Trophoblast cell (in vitro differentiated cells and primary cell): ENCODE measurements at regions not wholly inside any gene's neighbourhood (a gene's known extent, or its start where the extent isn't known, plus 50 kb on each side); places are given as distances from the start of the nearest gene placed in this dataset.

Experiments
- DNase-seq, 2 donors: peaks; one replicate each; pipeline ENCODE4 v3.0.0-alpha.2; 2016
- H2AFZ ChIP-seq: 2 replicates; pipeline ENCODE4 v1.6.1; 2013; ENCODE audit warnings: low read length, moderate library complexity, mild to moderate bottlenecking; ENCODE audit not compliant: insufficient read depth, poor library complexity
- H2AK5ac ChIP-seq: 2 replicates; pipeline ENCODE4 v1.6.1; 2013; ENCODE audit warnings: mild to moderate bottlenecking, low read length
- H2BK120ac ChIP-seq: 2 replicates; pipeline ENCODE4 v1.6.1; 2013; ENCODE audit warnings: low read length, mild to moderate bottlenecking, moderate library complexity; ENCODE audit not compliant: insufficient read depth, poor library complexity
- H2BK12ac ChIP-seq: 2 replicates; pipeline ENCODE4 v1.6.1; 2013; ENCODE audit warnings: mild to moderate bottlenecking, low read length, moderate library complexity
- H2BK5ac ChIP-seq: 2 replicates; pipeline ENCODE4 v1.6.1; 2013; ENCODE audit warnings: low read length, low read depth, moderate library complexity, mild to moderate bottlenecking; ENCODE audit not compliant: poor library complexity
- H3K14ac ChIP-seq: 2 replicates; pipeline ENCODE4 v1.6.1; 2013; ENCODE audit warnings: mild to moderate bottlenecking, low read length
- H3K18ac ChIP-seq: 2 replicates; pipeline ENCODE4 v1.6.1; 2013; ENCODE audit warnings: mild to moderate bottlenecking, low read length
- H3K23ac ChIP-seq: 2 replicates; pipeline ENCODE4 v1.6.1; 2013; ENCODE audit warnings: low read length
- H3K27ac ChIP-seq: 2 replicates; pipeline ENCODE4 v1.5.1; 2013; ENCODE audit warnings: low read depth, mild to moderate bottlenecking, inconsistent platforms, low read length, moderate library complexity
- H3K27me3 ChIP-seq: 2 replicates; pipeline ENCODE4 v1.6.1; 2013; ENCODE audit warnings: inconsistent platforms, mild to moderate bottlenecking, low read length, moderate library complexity; ENCODE audit not compliant: insufficient read depth
- H3K36me3 ChIP-seq, 2 experiments: 1 replicate in 1 of 2; 2 replicates in 1 of 2; pipeline ENCODE4 v1.6.1; 2013; ENCODE audit warnings: low read length in 2 of 2, mild to moderate bottlenecking in 2 of 2, moderate library complexity in 1 of 2; ENCODE audit not compliant: insufficient read depth in 2 of 2, control insufficient read depth in 1 of 2
- H3K4ac ChIP-seq: 2 replicates; pipeline ENCODE4 v1.6.1; 2013; ENCODE audit warnings: low read depth, mild to moderate bottlenecking, low read length, moderate library complexity
- H3K4me1 ChIP-seq, 2 experiments: 1 replicate in 1 of 2; 2 replicates in 1 of 2; pipeline ENCODE4 v1.6.1; 2013; ENCODE audit warnings: low read length in 2 of 2, mild to moderate bottlenecking in 2 of 2, moderate library complexity in 1 of 2; ENCODE audit not compliant: insufficient read depth in 2 of 2, control insufficient read depth in 1 of 2
- H3K4me2 ChIP-seq: 2 replicates; pipeline ENCODE4 v1.6.1; 2013; ENCODE audit warnings: inconsistent platforms, mild to moderate bottlenecking, low read length, moderate library complexity
- H3K4me3 ChIP-seq: 2 replicates; pipeline ENCODE4 v1.5.1; 2013; ENCODE audit warnings: mild to moderate bottlenecking, low read depth, low read length, inconsistent platforms
- H3K79me1 ChIP-seq: one replicate; pipeline ENCODE4 v1.6.1; 2013; ENCODE audit warnings: low read length
- H3K79me2 ChIP-seq: 2 replicates; pipeline ENCODE4 v1.6.1; 2013; ENCODE audit warnings: low read length, mild to moderate bottlenecking; ENCODE audit not compliant: control insufficient read depth, insufficient read depth, poor library complexity
- H3K9ac ChIP-seq: 2 replicates; pipeline ENCODE4 v1.6.1; 2013; ENCODE audit warnings: mild to moderate bottlenecking, low read length
- H3K9me3 ChIP-seq: 2 replicates; pipeline ENCODE4 v1.6.1; 2013; ENCODE audit warnings: low read depth, mild to moderate bottlenecking, control low read depth, inconsistent platforms, low read length; ENCODE audit not compliant: insufficient read depth
- H4K12ac ChIP-seq: 2 replicates; pipeline ENCODE4 v1.6.1; 2013; ENCODE audit warnings: low read depth, mild to moderate bottlenecking, low read length, moderate library complexity
- H4K8ac ChIP-seq: 2 replicates; pipeline ENCODE4 v1.6.1; 2013; ENCODE audit warnings: low read depth, mild to moderate bottlenecking, low read length, moderate library complexity
- H4K91ac ChIP-seq: one replicate; pipeline ENCODE4 v1.6.1; 2013; ENCODE audit warnings: low read depth, mild to moderate bottlenecking, low read length, moderate library complexity
- WGBS: extraction: QIAGEN DNeasy Blood & Tissue Kit; methylation state at CpG from one replicate; pipeline ENCODE4 v1.1.7; 2013; ENCODE audit warnings: missing lambda C conversion rate; ENCODE audit not compliant: insufficient read length, insufficient coverage; ENCODE audit errors: extremely low coverage; 5-methylcytosine and 5-hydroxymethylcytosine counted together

GRCh38 chr3:27861046-27862036, 139.2 kb upstream of the EOMES start:
- Histone ChIP-seq H3K18ac (no peak overlapping the region), H3K4me3 (no peak overlapping the region), H3K9ac (no peak overlapping the region), H3K9me3 (no peaks in the 10 kb centered on the region), H3K27me3 (no peaks in the 10 kb centered on the region), H3K4me1 (no peaks in the 10 kb centered on the region), H4K8ac (no peak overlapping the region), H3K79me1 (no peaks in the 10 kb centered on the region), H2BK5ac (no peak overlapping the region), H2AFZ (no peak overlapping the region), H3K79me2 (no peaks in the 10 kb centered on the region), H3K14ac (no peak overlapping the region), H2BK120ac (no peak overlapping the region), H3K36me3 (no peaks in the 10 kb centered on the region), H3K4ac (no peak overlapping the region), H3K4me2 (no peak overlapping the region), H4K91ac (no peak overlapping the region), H4K12ac (no peak overlapping the region), H3K23ac (no peak overlapping the region), H3K27ac (no peak overlapping the region), H2AK5ac (no peak overlapping the region), H2BK12ac (no peak overlapping the region)
- no CpG with 5 or more reads among the region's 6 CpGs for WGBS
- DNase-seq, result no peak

- no peak overlapping the region for H2BK120ac ChIP-seq
- H3K79me1 ChIP-seq, result no peaks in the 10 kb centered on the region
- H3K4me3 ChIP-seq, result no peak overlapping the region
- no peaks in the 10 kb centered on the region for H3K79me2 ChIP-seq
- no peaks in the 10 kb centered on the region for H3K4me1 ChIP-seq
- no peak overlapping the region for H2AFZ ChIP-seq
- no peak overlapping the region for H3K14ac ChIP-seq
- H3K27me3 ChIP-seq, result no peaks in the 10 kb centered on the region
- H3K9me3 ChIP-seq, result peaks cover 3% of the 10 kb centered on the region
- H3K27ac ChIP-seq, result no peak overlapping the region
- no peak overlapping the region for H4K91ac ChIP-seq
- H4K12ac ChIP-seq, result no peak overlapping the region
- no peak overlapping the region for H3K23ac ChIP-seq
- no peaks in the 10 kb centered on the region for H3K36me3 ChIP-seq
- no peak for DNase-seq
- no peak overlapping the region for H3K9ac ChIP-seq
- no peak overlapping the region for H3K18ac ChIP-seq
- no peak overlapping the region for H2BK12ac ChIP-seq
- no peak overlapping the region for H4K8ac ChIP-seq
- no peak overlapping the region for H2AK5ac ChIP-seq
- H2BK5ac ChIP-seq, result no peak overlapping the region
- H3K4me2 ChIP-seq, result no peak overlapping the region
- no peak overlapping the region for H3K4ac ChIP-seq
Measured at GRCh38 chr3:27865731-27866130, 143.6 kb upstream of the EOMES start.

- Histone ChIP-seq H4K12ac (no peak overlapping the region), H3K14ac (no peak overlapping the region), H3K4me1 (no peaks in the 10 kb centered on the region), H3K27ac (no peak overlapping the region), H3K4me3 (no peak overlapping the region), H4K8ac (no peak overlapping the region), H3K79me2 (no peaks in the 10 kb centered on the region), H3K79me1 (no peaks in the 10 kb centered on the region), H2AFZ (no peak overlapping the region), H3K4ac (no peak overlapping the region), H3K9ac (no peak overlapping the region), H3K36me3 (no peaks in the 10 kb centered on the region), H3K18ac (no peak overlapping the region), H2BK120ac (no peak overlapping the region), H2BK5ac (no peak overlapping the region), H3K27me3 (no peaks in the 10 kb centered on the region), H2BK12ac (no peak overlapping the region), H2AK5ac (no peak overlapping the region), H3K9me3 (peaks cover 3% of the 10 kb centered on the region), H3K23ac (no peak overlapping the region), H3K4me2 (no peak overlapping the region), H4K91ac (no peak overlapping the region)
- no peak for DNase-seq
Measured at GRCh38 chr3:27869152-27869551, 147.0 kb upstream of the EOMES start.

- H3K36me3 ChIP-seq, result no peaks in the 10 kb centered on the region
- no peak overlapping the region for H2BK120ac ChIP-seq
- no peak overlapping the region for H4K12ac ChIP-seq
- no CpG with 5 or more reads among the region's 7 CpGs for WGBS
- no peak overlapping the region for H3K4ac ChIP-seq
- no peak overlapping the region for H3K9ac ChIP-seq
- no peak overlapping the region for H4K8ac ChIP-seq
- no peak overlapping the region for H2BK12ac ChIP-seq
- H3K23ac ChIP-seq, result no peak overlapping the region
- no peak overlapping the region for H2AFZ ChIP-seq
- H3K27me3 ChIP-seq, result no peaks in the 10 kb centered on the region
- H2AK5ac ChIP-seq, result no peak overlapping the region
- H3K4me3 ChIP-seq, result no peak overlapping the region
- no peaks in the 10 kb centered on the region for H3K79me2 ChIP-seq
- H2BK5ac ChIP-seq, result no peak overlapping the region
- H3K79me1 ChIP-seq, result no peaks in the 10 kb centered on the region
- H3K14ac ChIP-seq, result no peak overlapping the region
- DNase-seq, result no peak
- H4K91ac ChIP-seq, result no peak overlapping the region
- H3K18ac ChIP-seq, result no peak overlapping the region
- H3K4me2 ChIP-seq, result no peak overlapping the region
- no peaks in the 10 kb centered on the region for H3K9me3 ChIP-seq
- H3K27ac ChIP-seq, result no peak overlapping the region
- no peaks in the 10 kb centered on the region for H3K4me1 ChIP-seq
Measured at GRCh38 chr3:27877061-27878013, 155.2 kb upstream of the EOMES start.
